ENCODE measurements at regions not wholly inside any gene's neighbourhood (a gene's known extent, or its start where the extent isn't known, plus 50 kb on each side); places are given as distances from the start of the nearest gene placed in this dataset.

GRCh38 chr12:92032965-92033364 lies 112.7 kb downstream of the BTG1 start:
- intact Hi-C loops (cut with DNase I): no loop called here
- H3K4me3 ChIP-seq: no peak overlapping the region
- no peak for TF ChIP-seq CTCF (IDR thresholded peaks at IDR 0.05)
- no peak overlapping the region for H3K27ac ChIP-seq
- H3K4me1 ChIP-seq: no peaks in the 10 kb centered on the region
- no peaks in the 10 kb centered on the region for H3K27me3 ChIP-seq
- DNase-seq: no peak
- H3K9ac ChIP-seq (ENCODE audit: low read depth in 2 of 2, low read length in 2 of 2): no peak overlapping the region
- H3K36me3 ChIP-seq: no peaks in the 10 kb centered on the region
- H3K9me3 ChIP-seq: no peaks in the 10 kb centered on the region

- H3K4me1 ChIP-seq: no peaks in the 10 kb centered on the region
- H3K27me3 ChIP-seq: no peaks in the 10 kb centered on the region
- H3K9me3 ChIP-seq: no peaks in the 10 kb centered on the region
- intact Hi-C loops (cut with DNase I): no loop called here
- no peak overlapping the region for H3K4me3 ChIP-seq
- no peak for TF ChIP-seq CTCF (IDR thresholded peaks at IDR 0.05)
- no peak for DNase-seq
- no peaks in the 10 kb centered on the region for H3K36me3 ChIP-seq
- H3K9ac ChIP-seq (ENCODE audit: low read depth in 2 of 2, low read length in 2 of 2): no peak overlapping the region
- no peak overlapping the region for H3K27ac ChIP-seq
These were observed 113.5 kb downstream of the BTG1 start for GRCh38 chr12:92032101-92032500.

GRCh38 chr12:92030618-92031017 lies 115.0 kb downstream of the BTG1 start:
- intact Hi-C loops (cut with DNase I): no loop called here
- DNase-seq: no peak

GRCh38 chr12:92029902-92030586 lies 115.6 kb downstream of the BTG1 start:
- H3K4me3 ChIP-seq: no peak overlapping the region
- no peaks in the 10 kb centered on the region for H3K4me1 ChIP-seq
- no peaks in the 10 kb centered on the region for H3K27me3 ChIP-seq
- no peaks in the 10 kb centered on the region for H3K36me3 ChIP-seq
- H3K27ac ChIP-seq: peak overlapping the region; percentile 30
- TF ChIP-seq CTCF (IDR thresholded peaks at IDR 0.05): no peak
- H3K9me3 ChIP-seq: no peaks in the 10 kb centered on the region
- DNase-seq: no peak
- intact Hi-C loops (cut with DNase I): no loop called here
- no peak overlapping the region for H3K9ac ChIP-seq (ENCODE audit: low read depth in 2 of 2, low read length in 2 of 2)

More at GRCh38 chr12:92030618-92031017, 115.0 kb downstream of the BTG1 start:
- H3K27me3 ChIP-seq: no peaks in the 10 kb centered on the region
- no peaks in the 10 kb centered on the region for H3K9me3 ChIP-seq
- no peaks in the 10 kb centered on the region for H3K36me3 ChIP-seq
- no peak overlapping the region for H3K4me3 ChIP-seq
- H3K27ac ChIP-seq: peak overlapping the region; percentile 30
- H3K4me1 ChIP-seq: no peaks in the 10 kb centered on the region
- TF ChIP-seq CTCF (IDR thresholded peaks at IDR 0.05): no peak
- H3K9ac ChIP-seq (ENCODE audit: low read depth in 2 of 2, low read length in 2 of 2): no peak overlapping the region

GRCh38 chr12:92029136-92029535 lies 116.5 kb downstream of the BTG1 start:
- Histone ChIP-seq H3K9ac (ENCODE audit: low read depth in 2 of 2, low read length in 2 of 2) (no peak overlapping the region), H3K36me3 (no peaks in the 10 kb centered on the region), H3K4me1 (no peaks in the 10 kb centered on the region), H3K27ac (no peak overlapping the region), H3K27me3 (no peaks in the 10 kb centered on the region), H3K4me3 (no peak overlapping the region), H3K9me3 (no peaks in the 10 kb centered on the region)
- intact Hi-C loops (cut with DNase I): no loop called here
- no peak for TF ChIP-seq CTCF (IDR thresholded peaks at IDR 0.05)
- DNase-seq: no peak

All from colonic mucosa (tissue), 4 donors.